Stimulated activated CD4-positive, alpha-beta T cell treated with anti-CD3 and anti-CD28 coated beads, Interleukin-2, amount 100 ng/mL, for 48 hours (primary cell): ENCODE measurements at regions not wholly inside any gene's neighbourhood (a gene's known extent, or its start where the extent isn't known, plus 50 kb on each side); places are given as distances from the start of the nearest gene placed in this dataset.
"Not testable (repeated sequence)": the region's sequence is repeated elsewhere in the genome, so short reads cannot be mapped to it uniquely, and the experiment has no call there.

Source experiments
- DNase-seq, 2 donors: peaks; one replicate each; pipeline ENCODE4 v3.0.0-alpha.2; 2020

DNA sequence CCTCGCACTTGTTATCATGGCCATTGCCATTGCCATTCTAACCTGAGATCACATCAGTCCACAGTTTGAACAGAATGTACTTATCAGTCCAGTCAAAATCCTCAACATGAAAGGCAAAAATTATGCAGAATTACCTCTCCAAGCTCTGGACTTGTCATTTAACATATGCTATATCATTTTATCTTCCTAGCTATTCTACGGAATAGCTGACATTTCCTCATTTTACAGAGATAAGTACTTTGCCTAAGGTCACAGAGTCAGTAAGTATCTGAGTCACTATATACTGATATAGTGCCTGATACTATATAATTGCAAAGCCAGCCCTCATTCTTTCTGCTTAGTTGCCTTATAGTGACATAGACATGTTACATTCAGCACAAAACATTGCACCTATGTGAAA lies 456.9 kb upstream of the GHITM start:
- DNase-seq = no peak

DNA sequence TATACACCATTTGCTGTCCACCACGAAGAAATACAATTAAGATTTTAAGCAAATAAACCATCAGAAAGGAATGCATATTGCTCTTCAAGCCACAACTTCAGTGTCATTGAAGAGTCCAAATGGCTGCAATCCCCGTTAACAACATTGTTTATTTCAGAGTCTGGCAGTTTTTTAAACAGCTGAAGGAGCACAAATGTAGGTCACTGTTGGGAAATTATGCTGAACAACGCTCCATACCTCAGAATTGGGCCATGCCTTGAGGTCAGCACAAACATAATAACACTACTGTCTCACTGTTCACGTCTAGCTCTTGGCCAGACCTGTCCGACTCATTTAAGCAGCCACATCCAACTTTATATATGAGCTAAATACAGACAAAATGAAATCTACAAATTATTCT lies 453.9 kb upstream of the GHITM start:
- no peak for DNase-seq

DNA sequence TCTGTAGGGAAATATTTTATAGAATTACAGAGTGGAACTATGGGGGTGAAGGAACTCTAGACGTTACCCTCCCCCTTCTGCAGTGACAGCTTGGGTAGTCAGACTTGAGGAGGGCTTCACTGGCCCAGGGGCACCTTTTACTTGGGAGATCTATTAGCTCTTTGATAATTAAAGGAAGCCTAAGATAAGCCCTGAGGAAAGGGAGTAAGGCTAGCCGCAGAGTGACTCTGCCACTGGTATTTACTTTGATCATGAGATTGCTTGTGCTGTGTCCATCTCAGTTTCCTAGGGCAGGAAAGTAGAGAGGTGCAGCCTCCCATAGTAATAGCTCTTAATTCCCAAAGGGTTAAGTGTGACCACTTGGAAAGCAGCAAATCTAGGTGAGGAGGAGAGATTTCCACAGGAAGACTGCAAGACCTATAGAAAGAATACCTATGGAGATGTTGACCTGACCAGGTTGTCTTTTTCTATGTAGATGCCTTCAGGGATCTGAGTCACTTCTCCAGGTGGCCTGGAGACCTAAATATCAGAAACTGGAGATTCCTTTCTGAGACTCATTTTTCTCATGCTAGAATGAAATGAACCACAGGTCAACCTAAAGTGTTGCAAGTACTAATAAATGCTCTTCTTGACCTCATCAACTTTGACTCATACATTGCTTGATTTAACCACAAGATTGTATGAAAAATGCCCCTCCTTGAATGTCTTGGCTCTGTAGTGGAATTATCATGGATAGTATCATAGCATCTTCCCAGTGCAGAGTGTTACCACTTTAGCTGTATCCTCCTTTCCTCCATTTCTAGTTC lies 447.3 kb upstream of the GHITM start:
- no peak for DNase-seq

DNA sequence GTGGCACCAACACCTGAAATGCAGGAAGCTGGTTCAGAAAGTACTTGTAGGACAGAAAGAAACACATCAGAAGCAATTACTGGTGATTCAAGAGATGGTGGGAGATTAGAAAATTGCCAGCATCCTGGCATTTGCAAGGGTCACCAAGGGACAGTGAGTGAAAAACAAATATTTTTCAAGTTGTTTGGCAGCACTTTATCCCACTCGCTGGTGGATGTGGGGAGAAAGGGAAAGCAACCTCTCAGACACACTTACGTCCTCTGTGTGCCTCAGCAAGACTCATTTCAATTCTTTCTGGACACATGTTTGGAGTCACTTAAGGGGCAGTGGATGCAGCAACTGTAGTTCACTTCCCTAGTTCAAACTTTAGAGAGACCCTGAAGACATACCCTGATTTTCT lies 440.4 kb upstream of the GHITM start:
- DNase-seq = no peak

DNA sequence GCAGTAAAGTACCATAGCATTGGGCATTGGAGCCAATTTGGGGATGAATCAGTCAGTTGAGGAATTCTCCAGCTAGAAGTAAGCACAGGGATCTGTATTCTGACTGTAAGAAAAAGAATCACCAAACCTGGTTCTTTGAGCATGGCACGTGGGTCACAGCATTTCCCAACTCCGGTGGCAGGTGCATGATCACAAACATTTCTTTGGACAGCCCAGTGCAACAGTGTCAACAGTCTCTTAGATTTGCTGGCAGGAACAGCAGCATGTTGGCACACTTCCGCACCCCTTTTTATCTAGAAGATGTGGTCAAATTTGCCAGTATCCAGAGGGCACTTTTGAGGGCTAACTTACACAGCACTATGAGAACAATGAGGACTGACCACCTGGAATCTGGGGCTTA lies 437.5 kb upstream of the GHITM start:
- DNase-seq = no peak

DNA sequence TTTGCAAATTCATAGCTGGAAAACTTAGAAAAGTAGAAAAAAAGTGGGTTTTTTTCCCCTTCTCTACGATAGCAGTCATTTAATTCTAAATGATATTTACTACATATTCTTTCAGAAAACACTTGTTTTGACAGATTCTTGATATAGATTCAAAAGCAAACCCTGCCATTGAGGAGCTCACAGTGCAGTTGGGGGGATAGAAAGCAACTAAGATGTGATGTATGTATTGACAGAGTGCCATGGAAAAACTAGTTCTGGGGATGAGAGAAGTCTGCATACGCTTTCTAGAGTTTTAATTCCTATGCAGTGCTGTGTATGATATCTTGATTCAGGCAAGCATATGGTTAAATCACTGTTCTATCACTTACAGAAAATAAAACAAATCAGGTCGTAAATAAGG lies 436.6 kb upstream of the GHITM start:
- no peak for DNase-seq

DNA sequence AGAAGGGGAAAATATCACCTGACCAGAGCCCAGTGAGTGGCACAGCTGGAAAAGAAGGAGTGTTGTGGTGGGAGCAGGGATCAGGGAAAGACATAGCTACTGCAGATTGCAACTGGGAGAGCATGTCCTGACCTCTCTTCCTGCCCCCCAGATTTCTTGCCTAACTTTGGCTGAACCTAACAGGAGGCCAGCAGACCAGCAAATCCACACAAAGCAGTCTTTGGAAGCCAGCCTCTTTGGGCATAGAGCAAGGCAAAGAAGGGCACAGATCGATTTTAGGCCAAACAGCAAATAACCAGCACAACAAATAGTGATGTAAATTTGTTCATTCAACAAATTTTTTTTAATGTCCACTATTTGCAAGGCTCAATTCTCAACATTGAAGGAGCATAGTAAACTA lies 433.2 kb upstream of the GHITM start:
- no peak for DNase-seq

DNA sequence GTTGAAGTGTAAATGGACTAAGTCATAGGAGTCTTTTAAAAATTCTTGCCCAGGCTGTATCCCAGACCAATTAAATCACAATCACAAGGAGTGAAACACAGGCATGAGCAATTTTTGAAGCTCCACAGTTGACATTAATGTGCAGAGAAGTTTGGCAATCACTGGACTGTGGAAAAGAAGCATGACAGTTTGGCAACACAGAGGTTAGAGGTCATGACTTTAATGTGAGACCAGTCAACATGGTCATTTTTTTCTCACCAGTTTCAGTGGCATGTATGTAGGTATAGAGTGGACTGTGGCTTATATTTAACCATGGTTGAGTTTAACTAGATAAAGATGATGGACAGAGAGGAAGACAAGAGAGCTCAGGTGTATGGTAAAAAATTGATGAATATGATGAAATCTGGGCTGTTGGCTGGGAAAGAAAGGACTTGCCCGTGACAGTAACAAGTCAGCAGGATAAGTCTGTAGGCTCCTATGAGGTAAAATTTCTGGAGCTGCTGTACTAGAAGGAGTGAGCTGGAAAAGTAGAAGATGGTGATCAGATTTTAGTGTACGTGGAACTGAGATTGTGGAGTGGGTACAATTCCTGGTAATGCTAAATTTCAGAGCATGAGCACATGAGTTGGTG lies 432.2 kb upstream of the GHITM start:
- no peak for DNase-seq

DNA sequence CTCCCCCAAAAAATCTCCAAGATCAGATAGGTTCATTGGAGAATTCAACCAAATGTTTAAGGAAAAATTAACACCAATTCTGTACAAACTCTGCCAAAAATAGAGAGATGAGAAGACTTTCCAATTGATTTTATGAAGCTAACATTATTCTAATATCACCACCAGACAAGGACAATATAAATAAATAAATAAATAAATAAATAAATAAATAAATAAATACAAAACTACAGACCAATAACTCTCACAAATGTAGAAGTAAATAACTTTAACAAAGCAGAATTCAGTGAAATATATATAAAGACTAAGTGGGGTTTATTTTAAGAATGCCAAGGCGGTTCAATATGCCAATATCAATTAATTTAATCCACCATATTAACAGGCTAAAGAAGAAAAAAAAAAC lies 425.9 kb upstream of the GHITM start:
- no peak for DNase-seq

DNA sequence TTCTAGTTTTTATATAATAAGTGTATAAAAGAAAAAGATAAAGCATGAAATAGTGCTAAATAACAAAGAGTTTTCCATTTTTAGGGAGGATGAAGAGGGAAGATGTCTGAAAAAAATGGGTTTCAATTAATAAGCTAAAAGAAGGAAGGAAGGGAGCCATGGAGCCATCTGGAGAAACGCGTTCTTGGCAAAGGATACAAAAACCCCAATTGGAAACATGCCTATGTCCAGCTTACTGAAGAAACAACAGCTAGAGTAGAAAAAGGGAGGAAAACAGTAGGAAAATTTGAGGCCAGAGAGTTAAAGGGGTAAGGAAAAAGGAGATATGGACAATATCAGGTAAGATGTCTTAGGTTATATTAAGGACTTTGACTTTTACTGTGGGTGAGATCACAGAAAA lies 416.2 kb upstream of the GHITM start:
- DNase-seq = no peak

DNA sequence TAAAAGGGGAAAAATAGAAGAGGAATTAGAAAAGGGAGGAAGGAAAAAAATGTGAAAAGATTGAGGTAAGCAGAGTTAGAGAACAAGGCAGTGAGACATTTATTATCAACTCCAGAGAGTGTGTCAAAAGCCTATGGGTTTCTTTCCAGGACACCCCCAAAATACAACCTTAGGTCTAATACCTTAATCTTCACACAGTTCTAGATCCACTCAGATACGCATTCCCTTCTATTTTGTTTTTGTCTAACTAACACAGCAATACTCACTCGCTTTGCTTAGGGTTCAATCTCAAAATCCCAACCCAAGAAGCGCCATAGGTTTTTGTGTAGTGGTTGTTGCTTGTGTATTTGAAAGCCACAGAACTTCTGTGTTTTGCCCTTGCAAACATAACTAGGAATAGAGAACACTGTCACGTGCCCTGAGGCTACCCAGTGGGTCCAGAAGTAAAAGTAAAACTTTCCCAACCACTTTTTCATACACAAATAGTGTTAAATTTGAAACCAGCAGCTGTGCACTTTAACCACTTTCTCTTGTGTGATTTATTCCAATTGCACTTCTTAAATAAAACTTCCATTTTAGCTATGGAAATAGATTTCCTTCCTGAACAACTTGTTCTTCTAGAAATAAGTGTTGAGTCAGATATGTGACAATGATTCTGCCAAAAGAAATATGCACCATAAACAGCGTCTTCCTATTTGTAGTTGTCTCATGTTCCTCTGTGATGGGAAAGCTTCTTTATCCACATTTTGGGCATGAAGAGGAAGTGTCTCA lies 414.7 kb upstream of the GHITM start:
- no peak for DNase-seq

DNA sequence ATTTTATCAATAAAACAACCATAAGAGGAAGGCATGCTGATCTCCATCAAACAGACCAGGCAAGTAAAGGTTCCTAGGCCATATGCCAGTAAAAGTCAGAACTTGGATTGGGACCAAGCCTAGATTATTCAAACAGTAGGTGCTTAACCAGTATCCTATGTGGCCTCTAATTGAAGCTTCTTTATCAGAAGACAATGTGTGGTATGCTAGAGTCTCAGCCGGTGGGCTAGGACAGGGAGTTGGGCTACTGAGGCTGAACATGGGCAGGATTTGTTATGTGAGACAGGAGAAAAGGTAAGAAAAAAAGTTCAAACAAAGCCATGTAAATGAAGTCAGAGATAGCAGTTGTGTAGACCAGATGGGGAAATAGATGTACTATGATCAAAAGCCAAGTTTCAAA lies 413.7 kb upstream of the GHITM start:
- DNase-seq = no peak

DNA sequence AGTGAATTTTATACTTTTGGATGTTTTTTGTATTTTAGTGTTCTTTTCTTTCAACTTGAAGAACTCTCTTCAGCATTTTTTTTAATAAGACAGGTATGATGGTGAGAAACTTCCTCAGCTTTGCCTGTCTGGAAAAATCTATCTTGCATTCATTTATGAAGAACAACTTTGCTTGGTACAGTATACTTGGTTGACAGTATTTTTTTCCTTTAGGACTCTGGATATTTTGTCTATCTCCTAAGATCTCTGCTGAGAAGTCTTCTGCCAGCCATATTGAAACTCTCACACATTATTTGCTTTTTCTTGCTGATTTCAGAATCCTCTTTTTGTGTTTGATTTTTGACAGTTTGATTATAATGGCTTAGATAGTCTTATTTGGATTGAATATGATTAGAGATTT lies 405.0 kb upstream of the GHITM start:
- DNase-seq = no peak

DNA sequence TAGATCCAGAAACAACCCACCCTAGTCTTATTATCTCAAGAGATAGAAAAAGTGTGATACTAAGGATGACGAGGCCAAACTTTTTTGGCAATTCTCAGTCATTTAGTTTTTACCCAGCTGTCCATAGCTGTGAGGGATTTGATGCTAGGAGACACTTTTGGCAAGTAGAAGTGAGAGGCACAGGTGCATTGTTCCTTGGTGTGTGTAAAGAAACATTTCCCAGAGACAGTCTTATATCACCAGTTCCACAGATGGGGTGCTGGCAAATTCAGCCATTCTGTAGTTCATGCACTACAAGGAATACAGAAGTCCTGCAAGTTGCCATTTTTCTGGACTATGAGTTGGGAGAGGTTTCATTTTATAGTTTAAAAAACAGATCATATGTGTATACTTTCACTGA lies 403.3 kb upstream of the GHITM start:
- no peak for DNase-seq

DNA sequence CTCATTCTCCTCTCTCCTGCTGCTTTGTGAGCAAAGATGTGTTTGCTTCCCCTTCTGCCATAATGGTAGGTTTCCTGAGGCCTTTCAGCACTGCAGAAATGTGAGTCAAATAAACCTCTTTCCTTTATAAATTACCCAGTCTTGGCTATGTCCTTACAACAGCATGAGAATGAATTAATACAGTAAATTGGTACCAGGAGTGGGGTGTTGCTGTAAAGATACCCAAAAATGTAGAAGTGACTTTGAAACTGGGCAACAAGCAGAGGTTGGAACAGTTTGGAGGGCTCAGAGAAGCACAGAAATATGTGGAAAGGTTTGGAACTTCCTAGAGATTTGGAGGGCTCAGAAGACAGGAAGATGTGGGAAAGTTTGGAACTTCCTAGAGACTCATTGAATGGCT lies 388.7 kb upstream of the GHITM start:
- DNase-seq = no peak

DNA sequence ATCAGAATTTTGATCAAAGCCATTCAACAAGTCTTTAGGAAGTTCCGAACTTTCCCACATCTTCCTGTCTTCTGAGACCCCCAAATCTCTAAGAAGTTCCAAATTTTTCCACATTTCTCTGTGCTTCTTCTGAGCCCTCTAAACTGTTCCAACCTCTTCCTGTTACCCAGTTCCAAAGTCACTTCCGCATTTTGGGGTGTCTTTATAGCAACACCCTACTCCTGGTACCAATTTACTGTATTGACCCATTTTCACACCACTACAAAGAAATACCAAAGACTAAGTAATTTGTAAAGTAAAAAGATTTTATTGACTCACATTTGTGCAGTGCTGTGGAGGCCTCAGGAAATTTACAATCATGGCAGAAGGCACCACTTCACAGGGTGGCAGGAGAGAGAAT lies 385.8 kb upstream of the GHITM start:
- DNase-seq = no peak

DNA sequence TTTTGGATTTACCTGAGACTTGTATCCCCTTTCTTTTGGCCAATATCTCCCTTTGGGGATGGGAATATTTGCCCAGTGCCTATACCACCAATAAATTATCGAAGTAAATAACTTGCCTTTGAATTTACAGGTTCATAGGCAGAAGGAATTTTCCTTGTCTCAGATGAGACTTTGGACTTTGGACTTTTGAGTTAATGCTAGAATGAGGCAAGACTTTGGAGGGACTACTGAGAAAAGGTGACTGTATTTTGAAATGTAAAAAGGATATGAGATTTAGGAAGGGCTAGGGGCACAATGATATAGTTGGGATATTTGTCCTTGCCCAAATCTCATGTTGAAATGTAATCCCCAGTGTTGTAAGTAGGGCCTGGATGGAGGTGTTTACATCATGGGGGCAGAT lies 384.5 kb upstream of the GHITM start:
- no peak for DNase-seq

DNA sequence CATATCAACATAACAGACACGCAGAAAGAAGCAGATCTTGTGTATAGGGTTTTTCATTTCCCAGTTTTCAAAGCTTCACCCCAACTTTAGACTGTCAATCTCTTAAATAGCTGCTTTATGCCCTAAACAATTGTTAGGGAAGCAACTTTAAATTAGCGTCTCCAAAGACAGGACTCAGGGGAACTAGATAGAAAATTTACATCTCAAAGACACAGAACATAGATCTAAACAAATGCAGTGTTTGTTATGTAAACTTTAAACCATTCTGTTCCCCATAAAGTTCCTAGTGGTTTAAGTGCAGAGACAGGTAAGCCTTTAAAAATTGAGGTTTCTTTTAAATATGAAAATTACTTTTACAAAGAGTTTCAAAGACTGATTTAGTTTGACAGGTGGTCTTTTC lies 379.2 kb upstream of the GHITM start:
- DNase-seq = no peak

DNA sequence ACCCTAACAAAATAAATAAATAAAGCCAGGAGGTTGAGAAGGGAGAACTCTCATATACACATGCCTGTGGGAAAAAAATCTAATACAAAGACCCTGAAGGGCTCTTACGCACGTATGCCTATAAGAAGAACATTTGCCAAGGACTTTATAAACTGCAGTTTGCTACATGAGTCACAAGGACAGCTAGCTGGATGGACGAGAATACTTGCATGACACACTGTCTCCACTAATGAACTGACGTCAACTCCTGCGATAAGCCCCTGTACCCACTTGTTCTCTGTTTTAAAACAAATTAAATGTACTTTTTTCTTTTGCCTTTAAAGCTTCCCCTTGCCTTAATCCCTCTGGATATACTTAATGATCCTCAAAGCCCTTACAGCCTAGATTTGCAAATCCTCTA lies 374.6 kb upstream of the GHITM start:
- DNase-seq = no peak

DNA sequence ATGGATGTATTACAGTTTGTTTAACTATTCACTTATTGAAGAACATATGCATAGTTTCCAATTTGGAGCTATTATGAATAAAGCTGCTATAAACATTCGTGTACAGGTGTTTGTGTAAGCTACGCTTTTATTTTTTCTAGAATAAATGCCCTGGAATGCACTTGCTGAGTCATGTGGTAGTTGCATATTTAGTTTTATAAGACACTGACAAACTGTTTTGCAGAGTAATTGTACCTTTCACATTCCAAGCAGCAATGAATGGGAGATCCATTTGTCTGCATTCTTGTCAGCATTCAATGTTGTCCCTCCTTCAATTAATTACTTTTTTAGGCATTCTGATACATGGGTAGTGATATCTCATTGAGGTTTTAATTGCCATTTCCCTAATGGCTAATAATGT lies 373.6 kb upstream of the GHITM start:
- DNase-seq = no peak

DNA sequence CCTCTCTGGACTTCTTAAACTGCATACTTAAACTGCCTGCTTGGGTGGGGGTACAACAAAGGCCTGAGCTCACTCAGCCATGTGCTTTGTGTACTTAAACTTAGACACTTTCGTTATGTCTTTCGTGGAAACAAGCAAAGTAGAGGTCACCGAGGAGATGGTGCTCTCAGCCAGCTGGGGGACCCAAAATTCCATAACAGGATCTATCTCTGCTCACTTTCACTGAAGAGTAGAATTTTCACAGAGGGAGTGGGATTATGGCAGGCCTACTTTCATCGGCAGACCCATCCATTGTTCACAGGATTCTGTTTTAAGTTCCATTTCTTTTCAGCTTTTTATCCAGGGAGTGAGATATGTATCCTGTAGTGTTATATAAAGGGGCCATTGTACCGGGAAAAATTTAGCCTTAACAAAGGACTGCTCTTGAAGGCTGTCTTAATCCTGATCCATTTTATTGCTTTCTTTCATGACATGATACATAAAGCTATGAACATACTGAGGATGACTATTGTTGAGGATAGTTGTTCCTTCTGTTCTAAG lies 370.0 kb upstream of the GHITM start:
- no peak for DNase-seq

DNA sequence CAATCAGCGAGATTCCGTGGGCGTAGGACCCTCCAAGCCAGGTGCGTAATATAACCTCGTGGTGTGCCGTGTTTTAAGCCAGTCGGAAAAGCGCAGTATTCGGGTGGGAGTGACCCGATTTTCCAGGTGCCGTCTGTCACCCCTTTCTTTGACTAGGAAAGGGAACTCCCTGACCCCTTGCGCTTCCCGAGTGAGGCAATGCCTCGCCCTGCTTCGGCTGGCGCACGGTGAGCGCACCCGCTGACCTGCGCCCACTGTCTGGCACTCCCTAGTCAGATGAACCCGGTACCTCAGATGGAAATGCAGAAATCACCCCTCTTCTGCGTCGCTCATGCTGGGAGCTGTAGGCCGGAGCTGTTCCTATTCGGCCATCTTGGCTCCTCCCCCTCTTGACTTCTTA lies 352.6 kb upstream of the GHITM start:
- not testable (repeated sequence) for DNase-seq

DNA sequence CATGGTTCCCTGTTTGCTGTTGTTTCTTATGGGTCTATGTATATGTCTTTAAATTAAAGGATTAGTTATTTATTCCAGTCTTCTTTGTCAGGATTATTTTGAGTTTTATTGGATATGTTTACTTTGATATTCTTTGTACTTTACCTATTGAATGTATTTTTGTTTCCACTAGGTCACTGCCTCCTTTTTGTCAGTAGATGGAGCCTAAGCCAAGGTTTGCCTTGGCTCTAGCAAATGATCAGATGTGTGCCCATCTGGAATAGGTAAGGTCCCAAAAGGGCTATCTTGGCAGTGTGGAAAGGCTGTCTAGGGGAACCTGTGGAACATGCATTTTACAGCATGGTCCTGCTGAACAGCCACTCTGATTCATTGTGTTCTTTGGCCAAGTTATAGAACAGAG lies 337.3 kb upstream of the GHITM start:
- no peak for DNase-seq

DNA sequence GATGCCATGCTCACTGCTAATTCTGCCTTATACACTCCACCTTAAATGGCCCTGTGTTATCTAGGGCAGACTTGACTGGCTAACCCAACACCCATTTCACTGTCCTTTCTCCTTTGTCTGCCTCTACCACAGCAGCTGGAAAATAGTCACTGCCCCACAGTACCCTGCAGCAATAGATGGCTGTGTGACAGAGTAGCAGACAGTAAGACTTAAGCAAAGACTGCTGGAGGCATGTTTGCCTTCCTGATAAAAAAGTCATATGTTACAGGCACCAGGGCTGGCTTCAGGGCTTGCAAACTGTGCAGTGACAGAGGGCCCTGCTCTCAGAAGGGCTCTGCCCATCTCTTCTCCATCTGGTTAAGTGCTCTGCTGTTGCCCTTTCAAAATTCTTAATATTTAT lies 332.6 kb upstream of the GHITM start:
- no peak for DNase-seq
